GM23338 (cell line): ENCODE measurements at regions not wholly inside any gene's neighbourhood (a gene's known extent, or its start where the extent isn't known, plus 50 kb on each side); places are given as distances from the start of the nearest gene placed in this dataset.

Experiments
- ATAC-seq: fragments of 200-7000 bp; cut with Tn5 transposase; 3 replicates; pipeline ENCODE4 v1.9.1; 2020
- DNase-seq: peaks from one replicate; pipeline ENCODE4 v3.0.0-alpha.2; 2015; ENCODE audit warnings: low spot score
- H2AFZ ChIP-seq: fragments of 200-600 bp; sonication (generic); 2 replicates; pipeline ENCODE4 v1.8.0; 2016; ENCODE audit warnings: antibody characterized with exemption, mild to moderate bottlenecking, moderate library complexity
- H3F3A ChIP-seq: fragments of 200-600 bp; sonication (generic); replicated peaks from 2 replicates; pipeline ENCODE4 v1.8.0; 2017; ENCODE audit warnings: antibody characterized with exemption, mixed run types, low read depth
- H3K27ac ChIP-seq: fragments of 200-600 bp; sonication (generic); 2 replicates; pipeline ENCODE4 v1.6.1; 2016; ENCODE audit warnings: low read depth
- H3K27me3 ChIP-seq: fragments of 200-600 bp; sonication (generic); 2 replicates; pipeline ENCODE4 v1.8.0; 2016; ENCODE audit warnings: mild to moderate bottlenecking, mixed run types, moderate library complexity; ENCODE audit not compliant: insufficient read depth
- H3K36me3 ChIP-seq: fragments of 200-600 bp; sonication (generic); 2 replicates; pipeline ENCODE4 v1.8.0; 2016; ENCODE audit warnings: mild to moderate bottlenecking; ENCODE audit not compliant: insufficient read depth
- H3K4me1 ChIP-seq: fragments of 200-600 bp; sonication (generic); 2 replicates; pipeline ENCODE4 v1.8.0; 2016; ENCODE audit warnings: mild to moderate bottlenecking, moderate library complexity; ENCODE audit not compliant: insufficient read depth
- H3K4me2 ChIP-seq: fragments of 200-600 bp; sonication (generic); 2 replicates; pipeline ENCODE4 v1.7.1; 2017; ENCODE audit warnings: mixed run types
- H3K4me3 ChIP-seq: fragments of 200-600 bp; sonication (generic); 2 replicates; pipeline ENCODE4 v1.6.1; 2016; ENCODE audit warnings: mixed run types
- H3K79me2 ChIP-seq: fragments of 200-600 bp; sonication (generic); replicated peaks from 2 replicates; pipeline ENCODE4 v1.8.0; 2017; ENCODE audit warnings: mild to moderate bottlenecking; ENCODE audit not compliant: insufficient read depth
- H3K9me2 ChIP-seq: fragments of 200-600 bp; sonication (generic); 2 replicates; pipeline ENCODE4 v1.8.0; 2017; ENCODE audit not compliant: insufficient read depth
- H4K20me1 ChIP-seq: fragments of 200-600 bp; sonication (generic); replicated peaks from 2 replicates; pipeline ENCODE4 v1.8.0; 2017; ENCODE audit warnings: mild to moderate bottlenecking; ENCODE audit not compliant: insufficient read depth
- H3K27ac Mint-ChIP-seq: 2 replicates; pipeline ENCODE4 v1.8.0; 2020; ENCODE audit warnings: inconsistent platforms, mild to moderate bottlenecking, moderate library complexity, mixed read lengths
- H3K27me3 Mint-ChIP-seq: 3 replicates; pipeline ENCODE4 v1.8.0; 2022; ENCODE audit warnings: low read depth, mild to moderate bottlenecking, moderate library complexity, mixed read lengths, inconsistent platforms; ENCODE audit not compliant: insufficient read depth, poor library complexity
- H3K36me3 Mint-ChIP-seq: 3 replicates; pipeline ENCODE4 v1.8.0; 2021; ENCODE audit warnings: low read depth, mild to moderate bottlenecking, inconsistent platforms, moderate library complexity, mixed read lengths
- H3K4me1 Mint-ChIP-seq: 3 replicates; pipeline ENCODE4 v1.8.0; 2020; ENCODE audit warnings: mild to moderate bottlenecking, inconsistent platforms, mixed read lengths
- H3K4me3 Mint-ChIP-seq: 3 replicates; pipeline ENCODE4 v1.8.0; 2021; ENCODE audit warnings: moderate library complexity, mild to moderate bottlenecking, inconsistent platforms, mixed read lengths
- H3K9me3 Mint-ChIP-seq: 3 replicates; pipeline ENCODE4 v1.8.0; 2020; ENCODE audit warnings: moderate library complexity, mild to moderate bottlenecking, inconsistent platforms, mixed read lengths
- CREB1 ChIP-seq: fragments of 250-450 bp; sonication (Bioruptor Pico); IDR thresholded peaks from 2 replicates; pipeline ENCODE4 v1.5.0; 2020; ENCODE audit warnings: low read depth, mild to moderate bottlenecking, moderate library complexity
- CTCF ChIP-seq, 2 experiments: fragments of 200-600 bp in 1 of 2; sonication (generic) in 1 of 2; conservative IDR thresholded peaks; 2 replicates each; pipeline versions ENCODE4 v1.5.1 to v1.6.1; 2016 to 2017; ENCODE audit warnings: antibody characterized with exemption in 2 of 2, low read depth in 2 of 2, mild to moderate bottlenecking in 2 of 2, moderate library complexity in 1 of 2
- POLR2AphosphoS5 ChIP-seq: IDR thresholded peaks from 2 replicates; pipeline ENCODE4 v1.6.1; 2016; ENCODE audit warnings: antibody characterized with exemption, low read depth
- ZNF114 ChIP-seq: fragments of 250-450 bp; sonication (Bioruptor Pico); IDR thresholded peaks from 2 replicates; pipeline ENCODE4 v1.5.0; 2020; ENCODE audit warnings: mild to moderate bottlenecking, moderate library complexity
- ZNF462 ChIP-seq: fragments of 250-450 bp; sonication (Bioruptor Pico); IDR thresholded peaks from 2 replicates; pipeline ENCODE4 v1.5.0; 2020; ENCODE audit warnings: mild to moderate bottlenecking, moderate library complexity

GRCh38 chr1:58895559-58896145 lies 111.8 kb upstream of the JUN start:
- no peak overlapping the region for H3K27ac ChIP-seq
- Mint-ChIP-seq H3K27me3 (no peaks in the 10 kb centered on the region), H3K27ac (no peak overlapping the region), H3K4me3 (no peak overlapping the region), H3K4me1 (peaks cover 2% of the 10 kb centered on the region), H3K9me3 (no peaks in the 10 kb centered on the region; the same call in 2 of the 3 replicates), H3K36me3 (no peaks in the 10 kb centered on the region)
- H3K27me3 ChIP-seq: no peaks in the 10 kb centered on the region
- no peaks in the 10 kb centered on the region for H3K4me1 ChIP-seq
- TF ChIP-seq ZNF114 (CRISPR knock-in tag) (no peak), ZNF462 (CRISPR knock-in tag) (no peak), POLR2AphosphoS5 (no peak), CREB1 (CRISPR knock-in tag) (no peak), CTCF (conservative IDR thresholded peaks at IDR 0.05; ENCODE audit: low read depth in 2 of 2) (no peak)
- H2AFZ ChIP-seq: no peak overlapping the region
- DNase-seq (no peak), ATAC-seq (no peak)
- no peaks in the 10 kb centered on the region for H3F3A ChIP-seq
- no peaks in the 10 kb centered on the region for H3K79me2 ChIP-seq
- H3K9me2 ChIP-seq: peaks cover 4% of the 10 kb centered on the region; the same call in 1 of the 2 replicates
- no peak overlapping the region for H3K4me3 ChIP-seq
- no peaks in the 10 kb centered on the region for H4K20me1 ChIP-seq
- no peak overlapping the region for H3K4me2 ChIP-seq
- H3K36me3 ChIP-seq: no peaks in the 10 kb centered on the region
